ENCODE measurements at regions not wholly inside any gene's neighbourhood (a gene's known extent, or its start where the extent isn't known, plus 50 kb on each side); places are given as distances from the start of the nearest gene placed in this dataset.
"Not testable (repeated sequence)": the region's sequence is repeated elsewhere in the genome, so short reads cannot be mapped to it uniquely, and the experiment has no call there.

- DNase-seq (ENCODE audit: low read depth in 2 of 2) = no peak
Measured at GRCh38 chrX:3509934-3510333, 163.5 kb upstream of the MXRA5 start.

GRCh38 chrX:3504916-3505315, 158.5 kb upstream of the MXRA5 start:
- DNase-seq (ENCODE audit: low read depth in 2 of 2) = no peak

- DNase-seq (ENCODE audit: low read depth in 2 of 2) = no peak
Measured at GRCh38 chrX:3501833-3502535, 155.5 kb upstream of the MXRA5 start.

- DNase-seq (ENCODE audit: low read depth in 2 of 2) = not testable (repeated sequence)
Measured at GRCh38 chrX:3495836-3496769, 149.7 kb upstream of the MXRA5 start.

- DNase-seq (ENCODE audit: low read depth in 2 of 2) = no peak
Measured at GRCh38 chrX:3493605-3494004, 147.2 kb upstream of the MXRA5 start.

- DNase-seq (ENCODE audit: low read depth in 2 of 2) = no peak
Measured at GRCh38 chrX:3485727-3486126, 139.3 kb upstream of the MXRA5 start.

GRCh38 chrX:3479026-3479425, 132.6 kb upstream of the MXRA5 start:
- DNase-seq (ENCODE audit: low read depth in 2 of 2) = no peak

GRCh38 chrX:3476973-3477372, 130.5 kb upstream of the MXRA5 start:
- no peak for DNase-seq (ENCODE audit: low read depth in 2 of 2)

- DNase-seq (ENCODE audit: low read depth in 2 of 2) = not testable (repeated sequence)
Measured at GRCh38 chrX:3470211-3470679, 123.8 kb upstream of the MXRA5 start.

GRCh38 chrX:3468031-3468430, 121.6 kb upstream of the MXRA5 start:
- DNase-seq (ENCODE audit: low read depth in 2 of 2) = no peak

GRCh38 chrX:3465017-3465416, 118.6 kb upstream of the MXRA5 start:
- no peak for DNase-seq (ENCODE audit: low read depth in 2 of 2)

GRCh38 chrX:3462166-3462508, 115.7 kb upstream of the MXRA5 start:
- no peak for DNase-seq (ENCODE audit: low read depth in 2 of 2)

GRCh38 chrX:3461397-3462165, 115.1 kb upstream of the MXRA5 start:
- peak in 1 of 2 experiments; percentile 33 for DNase-seq (ENCODE audit: low read depth in 2 of 2)

GRCh38 chrX:3455796-3456195, 109.3 kb upstream of the MXRA5 start:
- no peak for DNase-seq (ENCODE audit: low read depth in 2 of 2)

- DNase-seq (ENCODE audit: low read depth in 2 of 2) = peak in 1 of 2 experiments; percentile 46
Measured at GRCh38 chrX:3451571-3451970, 105.1 kb upstream of the MXRA5 start.

- DNase-seq (ENCODE audit: low read depth in 2 of 2) = peak; percentile 70 to 73
Measured at GRCh38 chrX:3450881-3451570, 104.6 kb upstream of the MXRA5 start.

- no peak for DNase-seq (ENCODE audit: low read depth in 2 of 2)
Measured at GRCh38 chrX:3449287-3449686, 102.8 kb upstream of the MXRA5 start.

GRCh38 chrX:3448563-3448962, 102.1 kb upstream of the MXRA5 start:
- DNase-seq (ENCODE audit: low read depth in 2 of 2) = no peak

- no peak for DNase-seq (ENCODE audit: low read depth in 2 of 2)
Measured at GRCh38 chrX:3445806-3446490, 99.5 kb upstream of the MXRA5 start.

GRCh38 chrX:3443184-3443583, 96.7 kb upstream of the MXRA5 start:
- no peak for DNase-seq (ENCODE audit: low read depth in 2 of 2)

- DNase-seq (ENCODE audit: low read depth in 2 of 2) = no peak
Measured at GRCh38 chrX:3442691-3443090, 96.2 kb upstream of the MXRA5 start.

All from fibroblast of skin of left biceps (primary cell).